Thymus (tissue), 11 donors: ENCODE measurements at regions not wholly inside any gene's neighbourhood (a gene's known extent, or its start where the extent isn't known, plus 50 kb on each side); places are given as distances from the start of the nearest gene placed in this dataset.

Experiments
- DNase-seq, 9 donors: peaks; one replicate each; pipeline ENCODE4 v3.0.0-alpha.2; 2013; ENCODE audit warnings: low spot score in 9 of 9, low read depth in 6 of 9, missing footprints in 1 of 9
- H3K27ac ChIP-seq, 2 donors: one replicate each; pipeline ENCODE4 v1.5.1; 2013; ENCODE audit warnings: control low read depth in 1 of 2, low read depth in 1 of 2, low read length in 1 of 2, mild to moderate bottlenecking in 1 of 2, moderate library complexity in 1 of 2
- H3K27me3 ChIP-seq, 2 donors: one replicate each; pipeline ENCODE4 v1.5.1; 2013; ENCODE audit warnings: low read length in 1 of 2; ENCODE audit not compliant: control insufficient read depth in 2 of 2, insufficient read depth in 1 of 2
- H3K36me3 ChIP-seq, 2 donors: one replicate each; pipeline ENCODE4 v1.5.1; 2013; ENCODE audit warnings: low read length in 1 of 2, mild to moderate bottlenecking in 1 of 2, moderate library complexity in 1 of 2; ENCODE audit not compliant: control insufficient read depth in 2 of 2, insufficient read depth in 2 of 2
- H3K4me1 ChIP-seq, 2 donors: one replicate each; pipeline ENCODE4 v1.5.1; 2013; ENCODE audit warnings: low read length in 2 of 2; ENCODE audit not compliant: control insufficient read depth in 2 of 2, insufficient read depth in 2 of 2
- H3K4me3 ChIP-seq, 2 donors: one replicate each; pipeline ENCODE4 v1.5.1; 2013; ENCODE audit warnings: low read length in 2 of 2, control low read depth in 1 of 2, mild to moderate bottlenecking in 1 of 2
- H3K9me3 ChIP-seq, 2 donors: one replicate each; pipeline ENCODE4 v1.5.1; 2013; ENCODE audit warnings: low read length in 1 of 2, mild to moderate bottlenecking in 1 of 2; ENCODE audit not compliant: control insufficient read depth in 2 of 2, insufficient read depth in 1 of 2
- WGBS: extraction: QIAGEN DNeasy Blood & Tissue Kit; methylation state at CpG from one replicate; pipeline ENCODE4 v1.1.7; 2013; 5-methylcytosine and 5-hydroxymethylcytosine counted together
- donor health status: healthy.

DNA sequence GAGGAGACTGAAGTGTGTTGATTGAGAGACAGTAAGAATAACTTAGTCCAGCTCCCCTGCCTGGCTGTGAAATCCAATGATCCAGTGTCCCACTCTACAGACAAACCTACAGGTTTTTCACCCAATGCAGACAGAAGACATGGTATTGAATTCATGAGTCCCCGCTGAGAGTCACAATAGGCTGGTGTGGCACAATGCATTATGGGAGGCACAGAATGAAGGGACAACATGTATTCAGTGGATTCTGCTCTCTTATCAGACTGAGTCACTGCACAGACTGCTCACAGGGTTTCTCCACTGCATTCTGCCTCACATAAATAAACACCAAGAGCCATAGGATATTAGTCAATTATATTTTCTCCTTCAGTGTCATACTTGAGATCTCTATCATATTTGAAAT is 55.2 kb upstream of the TOP3B start:
- DNase-seq: no peak

DNA sequence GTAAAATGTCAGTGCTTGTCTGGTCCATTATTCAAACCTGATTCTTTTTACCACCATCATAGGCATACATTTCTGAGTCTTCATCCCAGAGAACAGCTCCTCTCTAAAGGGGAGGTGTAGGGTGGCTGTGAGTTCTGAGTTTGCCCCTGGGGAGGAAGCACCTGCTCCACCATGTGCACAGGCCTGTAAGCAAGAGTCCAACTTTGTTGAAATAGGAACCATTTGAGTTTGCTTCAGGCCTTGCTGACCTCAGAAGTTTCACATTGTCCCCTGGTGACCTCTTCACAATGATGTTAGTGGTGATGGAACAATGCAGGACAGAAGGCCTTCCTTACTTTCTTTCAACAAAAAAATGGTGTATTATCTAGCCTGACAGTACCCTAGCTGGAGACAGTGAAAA is 54.6 kb upstream of the TOP3B start:
- Histone ChIP-seq H3K27ac (no peak overlapping the region), H3K36me3 (no peaks in the 10 kb centered on the region), H3K9me3 (no peaks in the 10 kb centered on the region), H3K4me3 (no peak overlapping the region), H3K27me3 (no peaks in the 10 kb centered on the region), H3K4me1 (no peaks in the 10 kb centered on the region)
- DNase-seq: no peak

More for the DNA sequence above, 55.2 kb upstream of the TOP3B start:
- no peaks in the 10 kb centered on the region for H3K36me3 ChIP-seq
- no peak overlapping the region for H3K27ac ChIP-seq
- WGBS: 91% methylated on average over 1 of the region's 1 CpG
- H3K27me3 ChIP-seq: no peaks in the 10 kb centered on the region
- H3K4me1 ChIP-seq: no peaks in the 10 kb centered on the region
- no peaks in the 10 kb centered on the region for H3K9me3 ChIP-seq
- no peak overlapping the region for H3K4me3 ChIP-seq

DNA sequence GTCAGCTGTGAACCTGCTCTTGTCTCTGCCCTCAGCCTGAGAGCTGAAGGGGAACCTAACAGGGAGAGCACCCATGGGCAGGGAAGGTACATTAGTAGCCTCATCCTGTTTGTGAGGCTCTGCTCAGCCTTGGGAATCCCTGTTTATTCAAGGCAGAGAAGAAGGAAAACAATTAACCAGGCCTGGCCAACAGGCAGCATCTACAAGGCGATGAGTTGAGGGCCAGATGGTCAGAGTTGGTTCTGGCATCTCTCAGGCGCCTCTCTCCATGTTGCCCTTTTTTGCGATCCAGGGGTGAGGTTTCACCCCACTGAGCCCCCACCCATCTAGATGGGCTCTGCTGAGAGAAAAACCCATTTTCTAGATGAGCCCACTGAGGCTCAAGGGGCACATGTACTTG is 54.0 kb upstream of the TOP3B start:
- 96% methylated on average over 3 of the region's 3 CpGs for WGBS
- H3K9me3 ChIP-seq: no peaks in the 10 kb centered on the region
- no peak overlapping the region for H3K27ac ChIP-seq

DNA sequence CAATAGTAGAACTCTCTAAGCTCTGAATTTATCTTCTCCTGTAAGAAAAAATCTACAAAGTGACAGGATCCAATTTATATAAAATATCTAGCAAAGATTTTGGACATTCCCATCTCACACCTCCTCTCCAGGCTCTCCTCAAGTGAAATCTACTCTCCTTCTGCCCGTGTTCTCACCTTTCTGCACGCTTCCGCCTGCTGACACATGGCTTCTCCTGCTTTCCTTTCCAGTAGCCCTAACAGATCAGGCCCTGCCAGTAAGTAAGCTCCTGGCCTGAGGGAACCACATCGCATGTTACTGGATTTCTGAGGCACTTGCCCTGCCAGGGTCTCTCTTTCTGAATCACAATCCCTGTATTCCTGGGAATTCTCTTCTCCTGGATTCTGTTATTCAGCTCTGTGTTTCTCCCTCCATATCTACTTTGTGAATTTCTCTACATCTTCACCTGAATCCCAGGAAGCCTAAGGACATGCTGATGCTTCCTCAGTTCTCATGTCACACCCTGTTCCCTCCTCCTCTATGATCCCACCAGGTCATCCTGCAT is 53.3 kb upstream of the TOP3B start:
- Histone ChIP-seq H3K27me3 (no peaks in the 10 kb centered on the region), H3K9me3 (no peaks in the 10 kb centered on the region), H3K36me3 (no peaks in the 10 kb centered on the region), H3K27ac (no peak overlapping the region), H3K4me3 (no peak overlapping the region), H3K4me1 (no peaks in the 10 kb centered on the region)
- no peak for DNase-seq
- WGBS: 98% methylated on average over 4 of the region's 4 CpGs

More for the DNA sequence above, 54.0 kb upstream of the TOP3B start:
- Histone ChIP-seq H3K27me3 (no peaks in the 10 kb centered on the region), H3K4me3 (no peak overlapping the region), H3K4me1 (no peaks in the 10 kb centered on the region), H3K36me3 (no peaks in the 10 kb centered on the region)
- no peak for DNase-seq

- Histone ChIP-seq H3K4me3 (no peak overlapping the region), H3K27me3 (no peaks in the 10 kb centered on the region), H3K9me3 (no peaks in the 10 kb centered on the region), H3K27ac (no peak overlapping the region), H3K36me3 (no peaks in the 10 kb centered on the region), H3K4me1 (no peaks in the 10 kb centered on the region)
- DNase-seq: no peak
Observed at GRCh38 chr22:22035203-22035602, 52.6 kb upstream of the TOP3B start.

GRCh38 chr22:22034469-22035132 is 52.0 kb upstream of the TOP3B start:
- no peak for DNase-seq
- no peak overlapping the region for H3K27ac ChIP-seq
- H3K27me3 ChIP-seq: no peaks in the 10 kb centered on the region
- no peaks in the 10 kb centered on the region for H3K36me3 ChIP-seq
- 93% methylated on average over 3 of the region's 3 CpGs for WGBS
- no peaks in the 10 kb centered on the region for H3K9me3 ChIP-seq
- no peak overlapping the region for H3K4me3 ChIP-seq
- no peaks in the 10 kb centered on the region for H3K4me1 ChIP-seq

GRCh38 chr22:22033803-22034468 is 51.3 kb upstream of the TOP3B start:
- no peaks in the 10 kb centered on the region for H3K9me3 ChIP-seq
- no peak overlapping the region for H3K4me3 ChIP-seq
- 93% methylated on average over 5 of the region's 5 CpGs for WGBS
- H3K27ac ChIP-seq: no peak overlapping the region
- no peaks in the 10 kb centered on the region for H3K4me1 ChIP-seq
- DNase-seq: no peak
- H3K27me3 ChIP-seq: no peaks in the 10 kb centered on the region
- H3K36me3 ChIP-seq: no peaks in the 10 kb centered on the region

GRCh38 chr22:22032906-22033802 is 50.6 kb upstream of the TOP3B start:
- 95% methylated on average over 7 of the region's 7 CpGs for WGBS
- H3K27me3 ChIP-seq: no peaks in the 10 kb centered on the region
- H3K4me3 ChIP-seq: no peak overlapping the region
- H3K4me1 ChIP-seq: no peaks in the 10 kb centered on the region
- H3K36me3 ChIP-seq: no peaks in the 10 kb centered on the region
- no peaks in the 10 kb centered on the region for H3K9me3 ChIP-seq
- no peak for DNase-seq
- no peak overlapping the region for H3K27ac ChIP-seq
